ENCODE measurements at regions not wholly inside any gene's neighbourhood (a gene's known extent, or its start where the extent isn't known, plus 50 kb on each side); places are given as distances from the start of the nearest gene placed in this dataset.

GRCh38 chr4:104907991-104908390 is 238.7 kb upstream of the TET2 start:
- H3K4me3 ChIP-seq (ENCODE audit: low read length) = no peak overlapping the region
- DNase-seq (ENCODE audit: low read depth) = no peak
- no peak for TF ChIP-seq CTCF (conservative IDR thresholded peaks at IDR 0.05; ENCODE audit: low read depth, low read length)

- TF ChIP-seq CTCF (conservative IDR thresholded peaks at IDR 0.05; ENCODE audit: low read depth, low read length) = no peak
- DNase-seq (ENCODE audit: low read depth) = no peak
- no peak overlapping the region for H3K4me3 ChIP-seq (ENCODE audit: low read length)
These were observed 237.3 kb upstream of the TET2 start for GRCh38 chr4:104909376-104909775.

- DNase-seq (ENCODE audit: low read depth) = no peak
- no peak overlapping the region for H3K4me3 ChIP-seq (ENCODE audit: low read length)
- TF ChIP-seq CTCF (conservative IDR thresholded peaks at IDR 0.05; ENCODE audit: low read depth, low read length) = no peak
These were observed 234.2 kb upstream of the TET2 start for GRCh38 chr4:104912518-104912917.

- TF ChIP-seq CTCF (conservative IDR thresholded peaks at IDR 0.05; ENCODE audit: low read depth, low read length) = no peak
- H3K4me3 ChIP-seq (ENCODE audit: low read length) = no peak overlapping the region
- no peak for DNase-seq (ENCODE audit: low read depth)
These were observed 231.3 kb upstream of the TET2 start for GRCh38 chr4:104915373-104915772.

- no peak for TF ChIP-seq CTCF (conservative IDR thresholded peaks at IDR 0.05; ENCODE audit: low read depth, low read length)
- H3K4me3 ChIP-seq (ENCODE audit: low read length) = no peak overlapping the region
- DNase-seq (ENCODE audit: low read depth) = no peak
These were observed 230.8 kb upstream of the TET2 start for GRCh38 chr4:104915864-104916263.

- no peak overlapping the region for H3K4me3 ChIP-seq (ENCODE audit: low read length)
- no peak for DNase-seq (ENCODE audit: low read depth)
- TF ChIP-seq CTCF (conservative IDR thresholded peaks at IDR 0.05; ENCODE audit: low read depth, low read length) = no peak
These were observed 227.3 kb upstream of the TET2 start for GRCh38 chr4:104919406-104919805.

- no peak for TF ChIP-seq CTCF (conservative IDR thresholded peaks at IDR 0.05; ENCODE audit: low read depth, low read length)
- DNase-seq (ENCODE audit: low read depth) = no peak
- H3K4me3 ChIP-seq (ENCODE audit: low read length) = no peak overlapping the region
These were observed 216.4 kb upstream of the TET2 start for GRCh38 chr4:104930298-104930697.
